ENCODE measurements at regions not wholly inside any gene's neighbourhood (a gene's known extent, or its start where the extent isn't known, plus 50 kb on each side); places are given as distances from the start of the nearest gene placed in this dataset.
A peak's percentile ranks its signal among the peaks of the same experiment; 100 is the strongest.
"Not testable (repeated sequence)": the region's sequence is repeated elsewhere in the genome, so short reads cannot be mapped to it uniquely, and the experiment has no call there.

GRCh38 chr5:91315701-91316100 lies 67.4 kb downstream of the ARRDC3 start:
- intact Hi-C loops (cut with DNase I): no loop called here
- no peak for DNase-seq
- no peak for ATAC-seq (ENCODE audit: poor library complexity)

GRCh38 chr5:91313757-91314673 lies 69.1 kb downstream of the ARRDC3 start:
- DNase-seq (peak; percentile 74), ATAC-seq (ENCODE audit: poor library complexity) (peak; percentile 83)
- intact Hi-C loops (cut with DNase I): no loop called here

- DNase-seq (no peak), ATAC-seq (ENCODE audit: poor library complexity) (no peak)
- intact Hi-C loops (cut with DNase I): no loop called here
Observed at GRCh38 chr5:91312698-91313097, 70.4 kb downstream of the ARRDC3 start.

- DNase-seq: peak; percentile 74
- peak; percentile 77 for ATAC-seq (ENCODE audit: poor library complexity)
- intact Hi-C loops (cut with DNase I): no loop called here
Observed at GRCh38 chr5:91311697-91312501, 71.2 kb downstream of the ARRDC3 start.

- no peak for DNase-seq
- intact Hi-C loops (cut with DNase I): no loop called here
- no peak for ATAC-seq (ENCODE audit: poor library complexity)
Observed at GRCh38 chr5:91311168-91311696, 71.9 kb downstream of the ARRDC3 start.

- DNase-seq; ATAC-seq (ENCODE audit: poor library complexity); intact Hi-C loops (cut with DNase I): not testable (repeated sequence)
Observed at GRCh38 chr5:91308157-91308556, 75.0 kb downstream of the ARRDC3 start.

GRCh38 chr5:91307048-91307447 lies 76.1 kb downstream of the ARRDC3 start:
- intact Hi-C loops (cut with DNase I): no loop called here
- DNase-seq (peak; percentile 78), ATAC-seq (ENCODE audit: poor library complexity) (peak; percentile 75)

GRCh38 chr5:91306497-91306896 lies 76.6 kb downstream of the ARRDC3 start:
- DNase-seq (no peak), ATAC-seq (ENCODE audit: poor library complexity) (peak; percentile 63)
- intact Hi-C loops (cut with DNase I): no loop called here

- intact Hi-C loops (cut with DNase I): no loop called here
- ATAC-seq (ENCODE audit: poor library complexity) (no peak), DNase-seq (no peak)
Observed at GRCh38 chr5:91305640-91306039, 77.5 kb downstream of the ARRDC3 start.

- DNase-seq; intact Hi-C loops (cut with DNase I); ATAC-seq (ENCODE audit: poor library complexity): not testable (repeated sequence)
Observed at GRCh38 chr5:91304015-91304414, 79.1 kb downstream of the ARRDC3 start.

GRCh38 chr5:91302958-91303357 lies 80.2 kb downstream of the ARRDC3 start:
- intact Hi-C loops (cut with DNase I): no loop called here
- no peak for ATAC-seq (ENCODE audit: poor library complexity)

GRCh38 chr5:91302305-91302704 lies 80.8 kb downstream of the ARRDC3 start:
- intact Hi-C loops (cut with DNase I): no loop called here
- ATAC-seq (ENCODE audit: poor library complexity) (no peak), DNase-seq (no peak)

More at GRCh38 chr5:91302958-91303357, 80.2 kb downstream of the ARRDC3 start:
- no peak for DNase-seq

- intact Hi-C loops (cut with DNase I): no loop called here
- ATAC-seq (ENCODE audit: poor library complexity): peak; percentile 28
- no peak for DNase-seq
Observed at GRCh38 chr5:91301106-91301846, 81.8 kb downstream of the ARRDC3 start.

- ATAC-seq (ENCODE audit: poor library complexity): no peak
- intact Hi-C loops (cut with DNase I): no loop called here
- no peak for DNase-seq
Observed at GRCh38 chr5:91297994-91298393, 85.1 kb downstream of the ARRDC3 start.

GRCh38 chr5:91296674-91297143 lies 86.4 kb downstream of the ARRDC3 start:
- ATAC-seq (ENCODE audit: poor library complexity) (peak; percentile 95), DNase-seq (peak; percentile 88)
- intact Hi-C loops (cut with DNase I): no loop called here

GRCh38 chr5:91296102-91296501 lies 87.0 kb downstream of the ARRDC3 start:
- peak; percentile 5 for ATAC-seq (ENCODE audit: poor library complexity)
- intact Hi-C loops (cut with DNase I); DNase-seq: not testable (repeated sequence)

GRCh38 chr5:91293131-91293530 lies 90.0 kb downstream of the ARRDC3 start:
- no peak for ATAC-seq (ENCODE audit: poor library complexity)
- intact Hi-C loops (cut with DNase I): no loop called here
- DNase-seq: no peak

Data from Right ventricle myocardium superior (tissue), 1 donor.